IMR-90 (cell line): ENCODE measurements at regions not wholly inside any gene's neighbourhood (a gene's known extent, or its start where the extent isn't known, plus 50 kb on each side); places are given as distances from the start of the nearest gene placed in this dataset.

Source experiments
- ATAC-seq: fragments of 200-7000 bp; cut with Tn5 transposase; 2 replicates; pipeline ENCODE4 v1.9.1; 2020; ENCODE audit warnings: low read depth, mild to moderate bottlenecking, moderate library complexity
- BruUV-seq: library from RNA; stranded (reverse); fragments of 400-500 nt; replicated peaks from 2 replicates; lab custom pipeline; 2021; lab: Mats Ljungman, UMichigan
- CTCF ChIA-PET: fragments of 300-600 bp; formaldehyde crosslinking; extraction: SDS; loops from one replicate; lab custom pipeline; 2021; ENCODE audit warnings: antibody characterized with exemption; lab: Yijun Ruan, JAX
- POLR2A ChIA-PET: fragments of 300-600 bp; sonication (Branson Sonifier 250); formaldehyde crosslinking; loops from one replicate; lab custom pipeline; 2022; ENCODE audit warnings: antibody characterized with exemption; ENCODE audit not compliant: unreplicated experiment; lab: Charles Lee
- DNase-seq: peaks from one replicate; pipeline ENCODE4 v3.0.0; 2013
- H2AFZ ChIP-seq: replicated peaks from 2 replicates; pipeline ENCODE3; 2013; ENCODE audit warnings: low read length, mild to moderate bottlenecking; ENCODE audit not compliant: poor library complexity
- H2AK5ac ChIP-seq: 2 replicates; pipeline ENCODE4 v1.6.1; 2013; ENCODE audit warnings: low read depth, low read length, inconsistent platforms
- H2AK9ac ChIP-seq: replicated peaks from 2 replicates; pipeline ENCODE3; 2013; ENCODE audit warnings: mild to moderate bottlenecking, low read depth, low read length, moderate library complexity; ENCODE audit not compliant: poor library complexity
- H2BK120ac ChIP-seq: 2 replicates; pipeline ENCODE4 v1.6.1; 2013; ENCODE audit warnings: low read depth, low read length, inconsistent platforms
- H2BK15ac ChIP-seq: 3 replicates; pipeline ENCODE4 v1.6.1; 2013; ENCODE audit warnings: low read depth, low read length, inconsistent platforms
- H2BK20ac ChIP-seq: 2 replicates; pipeline ENCODE4 v1.6.1; 2013; ENCODE audit warnings: low read depth, mild to moderate bottlenecking, inconsistent platforms, low read length, moderate library complexity
- H2BK5ac ChIP-seq: 2 replicates; pipeline ENCODE4 v1.6.1; 2013; ENCODE audit warnings: mild to moderate bottlenecking, low read depth, low read length, inconsistent platforms; ENCODE audit not compliant: poor library complexity, severe bottlenecking
- H3K14ac ChIP-seq: replicated peaks from 2 replicates; pipeline ENCODE4 v1.6.1; 2013; ENCODE audit warnings: low read depth, low read length, inconsistent platforms
- H3K18ac ChIP-seq: 2 replicates; pipeline ENCODE4 v1.6.1; 2013; ENCODE audit warnings: low read depth, low read length, control low read depth
- H3K23ac ChIP-seq: 2 replicates; pipeline ENCODE4 v1.6.1; 2013; ENCODE audit warnings: low read depth, low read length, inconsistent platforms
- H3K27ac ChIP-seq: 2 replicates; pipeline ENCODE4 v1.5.1; 2013; ENCODE audit warnings: mild to moderate bottlenecking, control low read depth, low read length; ENCODE audit not compliant: insufficient read depth
- H3K27me3 ChIP-seq: 2 replicates; pipeline ENCODE4 v1.6.1; 2013; ENCODE audit warnings: low read length; ENCODE audit not compliant: control insufficient read depth, insufficient read depth
- H3K36me3 ChIP-seq: 2 replicates; pipeline ENCODE4 v1.6.1; 2013; ENCODE audit warnings: low read length, mixed read lengths; ENCODE audit not compliant: control insufficient read depth, insufficient read depth
- H3K4ac ChIP-seq: 2 replicates; pipeline ENCODE4 v1.6.1; 2013; ENCODE audit warnings: low read depth, low read length, inconsistent platforms
- H3K4me1 ChIP-seq: 2 replicates; pipeline ENCODE4 v1.6.1; 2013; ENCODE audit warnings: low read length, mixed read lengths; ENCODE audit not compliant: control insufficient read depth, insufficient read depth
- H3K4me2 ChIP-seq: 2 replicates; pipeline ENCODE4 v1.6.1; 2013; ENCODE audit warnings: low read depth, mild to moderate bottlenecking, control low read depth, low read length, moderate library complexity
- H3K4me3 ChIP-seq: 2 replicates; pipeline ENCODE4 v1.5.1; 2013; ENCODE audit warnings: low read depth, mild to moderate bottlenecking, control low read depth, low read length, moderate library complexity; ENCODE audit not compliant: insufficient read depth
- H3K56ac ChIP-seq: 2 replicates; pipeline ENCODE4 v1.6.1; 2013; ENCODE audit warnings: low read length, inconsistent platforms; ENCODE audit not compliant: insufficient read depth; ENCODE audit errors: extremely low read depth
- H3K79me1 ChIP-seq, 2 experiments: 2 replicates each; pipeline ENCODE4 v1.6.1; 2013; ENCODE audit warnings: low read length in 2 of 2, inconsistent platforms in 1 of 2, low read depth in 1 of 2
- H3K9ac ChIP-seq: 2 replicates; pipeline ENCODE4 v1.6.1; 2013; ENCODE audit warnings: low read depth, low read length, control low read depth
- H3K9me1 ChIP-seq: 2 replicates; pipeline ENCODE4 v1.6.1; 2013; ENCODE audit warnings: low read length, inconsistent platforms; ENCODE audit not compliant: insufficient read depth
- H3K9me3 ChIP-seq: 2 replicates; pipeline ENCODE4 v1.6.1; 2013; ENCODE audit warnings: low read length; ENCODE audit not compliant: control insufficient read depth, insufficient read depth
- H4K20me1 ChIP-seq: 2 replicates; pipeline ENCODE4 v1.6.1; 2013; ENCODE audit warnings: low read length, inconsistent platforms; ENCODE audit not compliant: insufficient read depth
- H4K5ac ChIP-seq: 2 replicates; pipeline ENCODE4 v1.6.1; 2013; ENCODE audit warnings: mild to moderate bottlenecking, low read depth, low read length, control low read depth
- H4K8ac ChIP-seq, 2 experiments: 2 replicates each; pipeline ENCODE4 v1.6.1; 2013; ENCODE audit warnings: low read depth in 2 of 2, low read length in 2 of 2, control low read depth in 1 of 2, inconsistent platforms in 1 of 2
- H4K91ac ChIP-seq: 2 replicates; pipeline ENCODE4 v1.6.1; 2013; ENCODE audit warnings: low read depth, low read length, inconsistent platforms; ENCODE audit not compliant: insufficient read depth
- CEBPB ChIP-seq: IDR thresholded peaks from 2 replicates; pipeline ENCODE4 v1.6.1; 2012; ENCODE audit warnings: low read depth, low read length, improper control_type of control experiment
- CHD1 ChIP-seq: IDR thresholded peaks from 2 replicates; pipeline ENCODE4 v1.6.1; 2012; ENCODE audit warnings: low read depth, low read length, improper control_type of control experiment
- MAZ ChIP-seq: IDR thresholded peaks from 2 replicates; pipeline ENCODE4 v1.6.1; 2012; ENCODE audit warnings: low read depth, mild to moderate bottlenecking, low read length, improper control_type of control experiment, moderate library complexity, borderline replicate concordance
- NFE2L2 ChIP-seq: fragments of 150-350 bp; IDR thresholded peaks from 2 replicates; pipeline ENCODE4 v1.6.1; 2016; ENCODE audit warnings: low read depth, mild to moderate bottlenecking, low read length
- POLR2A ChIP-seq: IDR thresholded peaks from 2 replicates; pipeline ENCODE4 v1.6.1; 2012; ENCODE audit warnings: mild to moderate bottlenecking, low read depth, low read length
- RCOR1 ChIP-seq: IDR thresholded peaks from 2 replicates; pipeline ENCODE4 v1.6.1; 2012; ENCODE audit warnings: mild to moderate bottlenecking, low read length, improper control_type of control experiment; ENCODE audit not compliant: insufficient replicate concordance
- SMC3 ChIP-seq: fragments of 150-350 bp; IDR thresholded peaks from 2 replicates; pipeline ENCODE4 v1.6.1; 2016; ENCODE audit warnings: low read depth, mild to moderate bottlenecking, antibody characterized with exemption, low read length, moderate library complexity
- WGBS, 2 experiments: methylation state at CpG; one replicate each; pipeline versions ENCODE4 v1.1.5 to v1.1.7; 2013; ENCODE audit warnings: missing lambda C conversion rate in 2 of 2; ENCODE audit not compliant: insufficient read length in 1 of 2; ENCODE audit errors: extremely low coverage in 2 of 2; 5-methylcytosine and 5-hydroxymethylcytosine counted together
- dilution Hi-C: fragments of 300-500 bp; cut with HindIII; formaldehyde crosslinking; loops from one replicate; pipeline ENCODE4 v1.14.3; 2018; ENCODE audit warnings: low sequenced_read_pairs; ENCODE audit not compliant: unreplicated experiment
- in situ Hi-C: fragments of 300-500 bp; cut with MboI; formaldehyde crosslinking; loops from 3 replicates; pipeline ENCODE4 v1.14.3; 2019; ENCODE audit warnings: low sequenced_read_pairs, inconsistent platforms, mixed read lengths
- intact Hi-C: fragments of 100-400 bp; cut with micrococcal nuclease; formaldehyde crosslinking; loops from 2 replicates; pipeline ENCODE4 v1.10.0; 2022
- TF ChIP-seq, protein P1 (sequence below): fragments of 150-350 bp; IDR thresholded peaks from 2 replicates; pipeline ENCODE4 v1.6.1; 2017; ENCODE audit warnings: mild to moderate bottlenecking, antibody characterized with exemption, low read length, low read depth
- TF ChIP-seq, protein P2 (sequence below): fragments of 150-350 bp; IDR thresholded peaks from 2 replicates; pipeline ENCODE4 v1.6.1; 2016; ENCODE audit warnings: low read depth, mild to moderate bottlenecking, low read length, moderate library complexity, borderline replicate concordance

DNA sequence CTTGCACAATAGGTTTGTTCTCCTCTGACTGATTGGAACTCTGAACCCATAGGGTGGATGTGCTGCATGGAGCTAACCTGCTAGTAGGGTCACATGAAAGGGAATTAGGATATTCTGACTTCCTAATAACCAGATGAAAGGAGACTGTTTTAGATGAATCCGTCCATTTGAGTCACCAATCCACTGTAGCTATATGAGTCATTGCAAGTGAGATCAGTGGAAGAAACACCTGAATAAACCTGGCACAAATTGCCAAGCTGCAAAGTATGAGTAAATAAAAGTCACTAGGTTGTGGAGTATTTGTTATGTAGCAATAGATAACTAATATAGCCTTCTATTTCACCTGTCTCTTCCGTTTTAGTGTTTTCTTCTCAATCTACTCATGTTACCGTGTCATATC is 584.4 kb downstream of the PDCD6IP start:
- Histone ChIP-seq H3K79me1 (no peaks in the 10 kb centered on the region), H3K9me3 (peaks cover 5% of the 10 kb centered on the region), H3K4ac (no peak overlapping the region), H3K9ac (no peak overlapping the region), H3K14ac (no peak overlapping the region), H4K5ac (no peak overlapping the region), H3K23ac (no peak overlapping the region), H2AK5ac (no peak overlapping the region), H2BK120ac (no peak overlapping the region), H3K36me3 (no peaks in the 10 kb centered on the region), H3K4me3 (no peak overlapping the region), H3K9me1 (no peaks in the 10 kb centered on the region), H2BK15ac (no peak overlapping the region), H2BK20ac (no peak overlapping the region), H3K4me2 (no peak overlapping the region), H4K20me1 (no peaks in the 10 kb centered on the region), H3K27ac (no peak overlapping the region), H2AK9ac (no peak overlapping the region), H4K91ac (no peak overlapping the region), H4K8ac (no peak overlapping the region), H3K27me3 (no peaks in the 10 kb centered on the region), H3K18ac (no peak overlapping the region), H2BK5ac (no peak overlapping the region), H3K4me1 (no peaks in the 10 kb centered on the region), H2AFZ (no peak overlapping the region), H3K56ac (no peak overlapping the region)
- POLR2A ChIA-PET: no interaction called here
- no peak for DNase-seq
- intact Hi-C loops: no loop called here
- BruUV-seq: no TSS peak
- CTCF ChIA-PET: no interaction called here
- dilution Hi-C loops: no loop called here
- WGBS, 2 experiments: 21% methylated on average over 2 of the region's 3 CpGs; no CpG with 5 or more reads in 1 of the 2 experiments
- in situ Hi-C loops: no loop called here
- TF ChIP-seq, protein P1, sequence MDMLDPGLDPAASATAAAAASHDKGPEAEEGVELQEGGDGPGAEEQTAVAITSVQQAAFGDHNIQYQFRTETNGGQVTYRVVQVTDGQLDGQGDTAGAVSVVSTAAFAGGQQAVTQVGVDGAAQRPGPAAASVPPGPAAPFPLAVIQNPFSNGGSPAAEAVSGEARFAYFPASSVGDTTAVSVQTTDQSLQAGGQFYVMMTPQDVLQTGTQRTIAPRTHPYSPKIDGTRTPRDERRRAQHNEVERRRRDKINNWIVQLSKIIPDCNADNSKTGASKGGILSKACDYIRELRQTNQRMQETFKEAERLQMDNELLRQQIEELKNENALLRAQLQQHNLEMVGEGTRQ: no peak
- TF ChIP-seq, protein P2, sequence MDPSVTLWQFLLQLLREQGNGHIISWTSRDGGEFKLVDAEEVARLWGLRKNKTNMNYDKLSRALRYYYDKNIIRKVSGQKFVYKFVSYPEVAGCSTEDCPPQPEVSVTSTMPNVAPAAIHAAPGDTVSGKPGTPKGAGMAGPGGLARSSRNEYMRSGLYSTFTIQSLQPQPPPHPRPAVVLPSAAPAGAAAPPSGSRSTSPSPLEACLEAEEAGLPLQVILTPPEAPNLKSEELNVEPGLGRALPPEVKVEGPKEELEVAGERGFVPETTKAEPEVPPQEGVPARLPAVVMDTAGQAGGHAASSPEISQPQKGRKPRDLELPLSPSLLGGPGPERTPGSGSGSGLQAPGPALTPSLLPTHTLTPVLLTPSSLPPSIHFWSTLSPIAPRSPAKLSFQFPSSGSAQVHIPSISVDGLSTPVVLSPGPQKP: no peak
- TF ChIP-seq NFE2L2: no peak
- no peak for TF ChIP-seq RCOR1
- no peak for TF ChIP-seq MAZ
- TF ChIP-seq POLR2A: no peak
- no peak for TF ChIP-seq SMC3
- no peak for TF ChIP-seq CEBPB
- no peak for TF ChIP-seq CHD1
- no peak for ATAC-seq
